HG03457 (cell line): ENCODE measurements at regions not wholly inside any gene's neighbourhood (a gene's known extent, or its start where the extent isn't known, plus 50 kb on each side); places are given as distances from the start of the nearest gene placed in this dataset.

Source experiments
- ATAC-seq: cut with Tn5 transposase; IDR thresholded peaks from one replicate; pipeline ENCODE4 v1.9.1; 2021; ENCODE audit warnings: moderate number of reproducible peaks; ENCODE audit not compliant: unreplicated experiment

DNA sequence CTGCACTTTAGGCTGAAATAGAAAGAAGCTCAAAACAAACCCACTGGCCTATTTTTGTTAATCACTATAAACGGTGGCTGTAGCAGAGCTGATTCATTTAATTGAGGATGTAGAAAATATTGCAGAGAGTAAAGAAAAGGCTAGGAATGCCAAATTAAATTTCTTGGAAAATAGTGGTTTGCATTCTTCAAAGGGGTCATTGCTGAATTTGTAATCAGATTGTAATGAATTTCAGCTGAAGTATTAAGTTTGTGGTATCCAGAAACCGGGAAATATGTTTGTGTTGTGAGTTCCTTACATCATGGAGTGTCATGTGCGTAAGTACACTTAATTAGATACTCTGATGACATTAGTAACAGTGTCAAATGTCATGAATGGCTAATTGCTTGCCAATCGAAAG, 203.0 kb downstream of the SAMD5 start:
- ATAC-seq = no peak

DNA sequence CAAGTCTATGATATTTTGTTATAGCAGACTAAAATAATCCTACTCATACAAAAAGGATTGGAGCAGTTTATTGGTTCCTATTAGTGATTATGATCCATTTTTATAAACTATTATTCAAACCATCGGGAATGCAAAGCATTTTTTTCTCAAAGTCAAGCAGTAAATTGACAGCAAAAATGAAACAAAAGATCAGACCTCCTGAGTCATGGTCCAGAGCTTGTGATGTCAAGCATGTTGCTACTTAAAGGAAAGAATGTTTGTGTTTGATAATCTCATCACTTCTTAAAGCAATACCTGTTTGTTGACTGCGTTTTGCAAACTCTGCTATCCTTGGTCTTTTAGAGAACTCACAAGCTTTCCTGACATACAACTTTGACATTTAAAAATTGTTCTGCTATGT, 204.4 kb downstream of the SAMD5 start:
- ATAC-seq = no peak

DNA sequence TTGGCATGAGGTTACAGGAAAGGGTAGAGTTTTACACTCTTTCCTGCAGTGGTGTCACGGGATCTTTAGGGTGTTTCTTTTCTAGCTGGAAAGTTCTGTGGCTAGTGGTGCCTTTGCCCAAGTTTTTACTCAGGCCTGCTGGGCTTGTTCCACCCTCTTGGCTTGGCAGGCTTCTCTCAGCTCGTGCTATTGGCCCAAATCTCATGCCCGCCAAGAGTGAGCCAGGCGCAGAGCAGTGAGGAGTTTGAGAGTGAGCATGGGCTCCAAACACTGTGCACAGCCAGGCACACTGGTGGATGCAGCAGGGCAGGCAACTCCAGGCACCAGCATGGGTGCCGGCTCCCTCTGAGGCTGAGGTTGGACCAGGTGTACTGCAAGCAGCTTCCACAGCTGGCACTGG, 206.5 kb downstream of the SAMD5 start:
- no peak for ATAC-seq

DNA sequence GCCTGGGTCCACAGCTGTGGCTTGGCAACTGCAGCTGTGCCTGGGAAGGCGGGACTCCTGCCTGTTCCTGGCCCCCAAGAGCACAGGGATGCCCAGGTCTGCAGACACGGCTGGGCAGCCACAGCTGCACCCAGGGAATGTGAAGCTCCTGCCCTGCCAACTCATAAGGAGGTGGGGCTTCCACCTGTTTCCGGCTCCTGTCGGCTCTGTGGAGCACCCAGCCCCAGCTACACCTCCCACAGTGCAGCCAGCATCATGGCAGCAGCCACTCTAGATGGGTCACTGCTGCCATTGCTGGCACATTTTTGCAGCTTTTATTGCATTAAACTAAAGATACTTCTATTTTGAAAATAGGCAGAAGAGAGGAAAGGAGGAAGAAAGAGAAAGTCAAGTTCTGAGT, 207.9 kb downstream of the SAMD5 start:
- ATAC-seq = no peak

DNA sequence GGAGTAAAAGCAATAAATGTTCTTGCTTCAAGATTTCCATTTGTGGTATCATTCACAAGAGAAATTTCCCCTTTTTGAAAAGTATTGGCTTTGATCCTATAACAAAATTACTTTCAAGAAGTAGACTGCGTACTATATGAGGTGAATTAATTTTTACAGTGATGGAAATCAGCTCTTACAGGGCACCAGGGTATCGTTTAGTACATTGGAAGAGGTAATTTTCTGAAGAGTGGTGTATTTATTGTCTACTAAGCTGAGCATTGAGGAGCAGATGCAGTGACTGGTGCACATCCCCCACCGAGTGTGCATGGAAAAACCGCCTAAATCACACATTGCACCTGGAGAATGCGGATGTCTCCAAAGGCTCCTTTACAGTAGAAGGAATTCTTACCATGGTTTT, 209.5 kb downstream of the SAMD5 start:
- no peak for ATAC-seq

DNA sequence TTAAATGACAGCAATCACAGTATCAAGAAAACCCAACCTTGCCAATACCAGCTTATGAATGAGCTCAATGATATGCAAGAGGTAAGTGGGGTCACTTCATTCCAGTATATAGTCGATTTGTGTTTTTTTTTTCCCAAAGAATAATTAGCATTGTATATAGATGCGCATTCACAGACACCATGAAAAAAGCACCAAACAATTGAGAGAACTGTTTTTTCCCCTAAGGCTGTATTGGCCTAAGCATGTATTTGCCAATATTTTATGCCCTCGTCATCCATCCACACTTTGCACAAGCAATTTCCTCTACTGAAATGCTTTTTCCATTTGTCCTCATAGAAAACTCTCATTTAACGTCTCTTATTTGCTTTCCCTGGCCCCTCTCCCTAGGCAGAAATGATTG, 213.7 kb downstream of the SAMD5 start:
- no peak for ATAC-seq

DNA sequence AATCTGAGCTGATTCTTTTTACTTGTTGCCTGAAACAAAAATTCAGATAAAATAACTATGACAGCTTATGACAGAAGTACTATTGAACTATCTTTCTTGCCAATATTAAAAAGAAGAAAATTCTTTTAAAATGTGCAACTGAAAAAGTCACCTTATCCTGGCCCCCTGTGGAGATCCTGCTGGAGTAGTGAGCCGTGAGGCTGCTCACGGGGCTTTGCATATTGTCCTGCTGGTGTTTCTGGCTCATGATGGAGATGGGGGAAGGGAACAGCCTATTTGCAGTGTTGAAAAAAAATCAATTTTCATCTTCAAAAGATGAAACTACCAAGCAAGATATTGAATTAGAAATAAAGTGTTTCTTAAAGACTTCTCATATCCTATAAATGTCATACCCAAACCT, 216.0 kb downstream of the SAMD5 start:
- no peak for ATAC-seq

DNA sequence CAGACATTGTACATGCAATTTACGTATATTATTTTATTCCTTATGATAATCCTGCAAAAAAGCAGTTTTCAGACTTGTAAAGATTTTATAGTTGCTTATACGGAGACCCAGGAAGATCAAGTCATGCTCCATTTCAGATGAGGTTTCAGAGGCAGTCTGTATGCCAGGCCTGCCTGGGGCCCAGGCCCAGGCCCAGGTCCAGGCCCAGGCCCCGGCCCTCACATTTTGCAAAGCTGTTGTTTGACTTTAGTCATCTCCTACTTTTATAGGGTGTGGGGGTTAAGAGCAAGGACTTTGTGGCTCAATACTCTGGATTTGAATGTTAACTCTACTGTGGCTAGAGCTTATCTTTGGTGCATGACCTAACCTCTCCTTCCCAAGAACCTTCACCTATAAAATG, 217.9 kb downstream of the SAMD5 start:
- no peak for ATAC-seq

DNA sequence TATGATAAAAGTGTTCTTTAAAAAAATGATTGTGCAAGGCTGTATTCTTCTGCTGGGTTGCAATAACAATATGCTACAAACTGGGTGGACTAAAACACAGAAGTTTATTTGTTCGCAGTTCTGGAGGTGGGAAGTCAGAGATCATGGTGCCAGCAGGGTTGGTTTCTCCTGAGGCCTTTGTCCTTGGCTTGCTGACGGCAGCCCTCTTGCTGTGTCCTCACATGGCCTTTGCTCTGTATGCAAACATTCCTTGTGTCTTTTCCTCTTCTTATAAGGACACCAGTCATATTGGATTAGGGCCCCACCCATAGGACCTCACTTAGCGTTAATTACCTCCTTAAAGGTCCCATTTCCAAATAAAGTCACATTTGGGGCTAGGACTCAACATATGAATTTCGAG, 220.4 kb downstream of the SAMD5 start:
- ATAC-seq = no peak

DNA sequence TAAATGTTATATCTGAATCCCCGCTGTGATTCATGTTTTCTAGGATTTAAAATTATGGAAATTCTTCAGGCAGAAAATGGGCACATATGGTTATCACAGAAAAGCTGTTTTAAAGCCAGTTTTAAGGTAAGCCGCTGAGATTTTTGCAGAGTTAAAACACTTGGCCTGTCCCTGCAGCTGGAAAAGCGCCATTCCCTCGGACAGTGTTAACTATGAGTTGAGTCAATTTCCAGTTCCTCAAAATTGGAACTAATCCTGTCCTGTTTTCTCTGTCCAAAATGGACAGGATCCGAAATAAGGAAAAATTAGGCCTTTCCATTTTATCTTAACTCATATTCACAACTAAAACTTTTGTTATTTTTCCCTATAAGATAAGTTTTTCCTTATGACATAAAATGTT, 225.2 kb downstream of the SAMD5 start:
- no peak for ATAC-seq

DNA sequence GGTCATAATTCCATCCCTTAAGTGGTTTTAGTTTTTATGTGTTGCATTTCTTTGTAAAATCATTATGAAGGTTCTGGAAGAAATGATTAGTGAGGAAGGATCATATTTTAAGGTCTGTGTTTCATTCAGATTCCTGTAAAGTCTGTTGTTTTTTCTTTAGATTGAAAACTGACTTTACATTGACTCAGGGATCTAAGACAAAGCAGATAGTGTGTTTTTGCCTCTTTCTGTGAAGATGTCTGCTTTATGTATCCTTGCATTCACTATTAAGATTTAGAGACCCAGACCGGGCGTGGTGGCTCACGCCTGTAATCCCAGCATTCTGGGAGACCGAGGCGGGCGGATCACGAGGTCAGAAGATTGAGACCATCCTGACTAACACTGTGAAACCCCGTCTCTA, 225.7 kb downstream of the SAMD5 start:
- no peak for ATAC-seq

DNA sequence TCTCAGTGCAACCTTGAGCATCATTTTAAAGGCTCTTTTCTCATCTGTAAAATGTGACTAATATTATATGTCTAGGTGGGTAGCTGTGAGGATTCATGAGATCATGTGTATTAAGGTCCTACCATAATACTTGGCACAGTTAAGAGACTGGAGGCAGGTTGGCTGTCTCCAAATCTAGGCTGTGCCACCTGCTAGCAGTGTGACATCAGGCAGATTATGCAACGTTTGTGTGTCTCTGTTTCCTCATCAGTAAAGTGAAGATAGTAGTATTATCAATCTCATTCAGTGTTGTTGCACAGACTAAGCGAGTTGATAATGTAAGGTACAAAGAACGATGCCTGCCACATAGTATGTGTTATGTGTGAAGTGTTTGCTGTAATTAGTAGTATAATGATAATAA, 227.4 kb downstream of the SAMD5 start:
- no peak for ATAC-seq

DNA sequence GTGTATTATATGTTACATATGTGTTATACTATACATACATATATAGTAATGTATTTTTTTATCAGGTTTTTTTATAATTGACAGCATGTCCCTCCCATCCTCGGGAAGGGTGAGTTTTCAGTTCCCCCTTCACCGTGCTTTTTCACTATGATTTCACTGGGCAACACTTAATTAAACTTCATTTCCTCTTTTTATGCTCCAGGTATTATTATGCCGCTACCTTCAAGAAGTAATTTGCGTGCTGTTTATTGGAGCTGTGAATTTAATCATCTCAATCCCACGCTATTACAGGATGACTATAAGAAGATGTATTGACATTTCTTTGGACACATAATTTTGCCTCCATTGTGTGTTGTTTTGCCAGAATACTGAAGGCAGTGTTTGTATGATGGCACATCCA, 228.6 kb downstream of the SAMD5 start:
- no peak for ATAC-seq

DNA sequence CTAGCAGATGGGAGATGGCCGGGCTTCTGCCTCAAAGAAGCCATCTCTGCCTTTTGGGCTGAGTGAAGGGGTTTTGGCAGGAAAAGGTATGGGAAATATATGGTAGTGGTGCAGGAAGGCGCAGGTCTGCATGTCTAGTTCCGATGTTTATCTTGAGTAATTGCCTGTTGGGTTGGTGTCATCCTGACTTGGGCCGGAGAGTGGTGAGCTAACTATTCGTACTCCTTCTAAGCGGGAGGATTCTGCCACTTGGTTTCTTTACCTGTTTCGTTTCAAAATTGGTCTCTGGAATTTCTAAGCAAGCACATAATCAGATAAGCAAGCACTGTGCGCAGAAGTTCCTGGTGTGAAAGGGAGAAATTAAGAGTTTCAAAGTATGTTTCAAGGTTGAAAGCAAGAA, 229.6 kb downstream of the SAMD5 start:
- ATAC-seq = no peak

DNA sequence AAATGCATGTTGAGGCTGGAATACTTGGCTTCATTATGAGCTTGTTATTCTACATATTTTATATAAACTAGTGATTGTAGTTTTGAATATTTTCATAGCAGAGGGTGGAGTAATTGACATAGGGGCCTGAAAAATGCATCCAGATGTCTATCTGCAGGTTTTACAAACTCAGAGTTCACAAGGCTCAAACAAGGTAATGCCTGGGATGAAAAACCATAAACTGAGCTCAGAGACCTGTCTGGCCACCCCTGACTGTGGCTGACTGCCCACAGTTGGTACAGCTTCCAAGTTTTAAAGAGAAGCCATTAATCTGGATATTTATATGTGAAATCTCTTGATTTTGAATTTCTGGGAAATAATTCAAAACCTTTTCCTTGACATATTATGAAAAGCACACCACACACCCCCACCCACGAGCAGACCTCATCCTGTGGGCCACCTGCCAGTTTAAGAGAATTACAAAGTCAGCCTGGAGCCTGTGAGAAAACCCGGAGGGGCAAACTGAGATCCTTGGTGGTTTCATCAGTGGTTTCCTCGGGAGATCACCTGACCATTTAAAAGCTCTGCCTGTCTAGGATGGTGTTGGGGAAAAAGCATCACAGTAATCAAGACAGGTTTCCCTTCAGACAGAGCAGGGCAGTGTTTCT, 230.1 kb downstream of the SAMD5 start:
- peak; percentile 93 for ATAC-seq

DNA sequence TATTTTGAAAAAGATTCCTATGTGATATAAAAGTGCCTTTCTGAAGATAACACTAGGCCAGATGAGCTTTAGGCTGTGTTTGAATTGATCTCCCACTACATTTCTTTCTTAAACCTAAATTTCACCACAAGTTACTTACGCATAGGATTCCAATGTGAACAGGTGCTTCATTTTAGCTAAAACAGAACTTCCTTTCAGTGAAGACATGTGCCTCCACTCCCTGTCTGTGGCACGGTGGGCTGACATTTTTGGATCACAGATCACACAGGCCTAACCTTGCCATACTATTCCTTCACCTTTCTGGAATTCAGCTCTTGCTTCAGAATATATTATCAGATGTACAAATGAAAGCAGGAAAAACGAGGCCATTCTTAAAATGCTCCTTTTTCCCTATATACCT, 231.8 kb downstream of the SAMD5 start:
- no peak for ATAC-seq

DNA sequence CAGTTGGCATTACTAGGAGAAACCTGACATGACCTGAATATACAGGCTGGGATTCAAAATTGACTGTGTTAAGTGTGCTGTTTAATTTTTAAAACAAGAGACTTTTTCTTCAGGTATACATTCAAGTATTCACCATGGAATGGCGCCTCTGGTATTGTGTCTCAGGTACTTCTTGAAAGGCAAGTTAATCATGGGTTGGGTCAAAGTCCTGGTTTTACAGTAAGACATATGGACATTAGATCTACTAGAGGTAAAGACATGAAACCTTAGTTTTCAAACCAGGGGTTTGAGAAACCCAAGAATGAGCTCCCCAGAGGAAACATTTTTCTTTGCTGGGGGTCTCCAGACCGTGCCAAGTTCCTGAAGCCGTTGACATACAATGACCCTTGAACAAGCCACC, 232.4 kb downstream of the SAMD5 start:
- no peak for ATAC-seq

DNA sequence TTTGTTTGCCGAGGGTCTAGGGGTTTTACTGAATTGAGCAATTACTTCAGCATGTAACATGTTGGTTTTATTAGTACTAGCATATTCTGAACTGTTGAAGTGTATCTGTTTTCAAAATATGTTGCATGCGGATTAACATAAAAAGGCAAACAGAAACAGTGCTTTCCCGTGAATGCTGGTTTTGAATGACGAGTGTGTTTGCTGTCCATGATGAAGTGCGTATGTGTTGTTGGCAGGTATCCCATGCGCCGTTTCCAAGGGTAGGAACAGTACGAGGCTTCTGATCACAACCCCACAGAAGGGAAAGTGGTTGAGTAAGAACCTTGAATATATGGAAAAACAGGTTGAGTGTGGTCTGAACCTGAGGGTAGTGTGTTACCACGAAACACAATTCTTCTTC, 232.9 kb downstream of the SAMD5 start:
- ATAC-seq = no peak

DNA sequence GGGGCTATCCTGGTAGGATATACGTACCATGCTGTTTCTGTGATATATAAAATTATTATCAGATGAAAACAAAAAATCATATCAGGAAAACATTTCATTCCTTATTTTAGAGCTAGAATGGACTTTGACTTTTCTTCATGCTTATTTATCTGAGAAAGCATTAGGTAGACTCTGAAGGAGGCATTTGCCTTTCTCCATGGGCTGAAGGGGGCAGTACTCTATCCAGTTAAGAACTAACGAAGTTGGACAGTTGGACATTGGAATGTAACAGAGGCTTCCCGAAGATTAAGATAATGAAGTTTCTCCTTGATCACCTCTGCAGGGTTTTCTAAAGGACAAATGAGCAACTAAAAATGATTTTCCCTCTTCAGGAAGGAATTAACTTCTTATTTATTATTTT, 233.9 kb downstream of the SAMD5 start:
- no peak for ATAC-seq

DNA sequence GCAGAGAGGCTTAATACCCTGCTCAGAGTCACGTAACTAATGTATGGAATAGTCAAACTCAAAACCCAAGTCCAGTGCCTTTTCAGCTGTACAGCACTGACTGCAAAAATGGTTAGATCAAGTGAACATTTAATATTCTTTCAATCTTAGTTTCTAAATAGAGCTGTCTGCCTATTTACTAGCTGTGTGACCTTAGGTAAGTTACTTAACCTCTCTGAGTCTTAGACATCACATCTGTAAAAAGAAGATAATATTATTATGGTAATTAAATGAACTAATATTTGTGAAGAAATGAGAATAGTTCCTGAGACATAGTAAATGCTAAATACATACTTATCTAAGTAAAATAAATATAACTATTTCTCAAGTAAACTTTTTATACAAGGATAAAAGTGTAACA, 235.5 kb downstream of the SAMD5 start:
- no peak for ATAC-seq

DNA sequence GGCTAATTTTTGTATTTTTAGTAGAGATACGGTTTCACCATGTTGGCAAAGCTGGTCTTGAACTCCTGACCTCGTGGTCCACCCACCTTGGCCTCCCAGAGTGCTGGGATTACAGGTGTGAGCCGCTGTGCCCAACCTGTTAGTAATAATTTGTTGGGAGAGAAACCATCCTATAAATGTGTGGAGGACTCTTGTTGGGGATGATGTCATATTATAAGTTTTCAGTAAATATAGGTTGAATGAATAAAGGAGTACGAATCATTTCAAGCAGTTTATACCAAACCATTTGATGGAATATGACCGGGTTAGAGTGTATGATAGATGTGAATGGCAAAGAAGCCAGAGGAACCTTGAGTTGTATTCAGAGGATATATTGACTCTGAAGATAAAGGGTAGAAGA, 240.8 kb downstream of the SAMD5 start:
- no peak for ATAC-seq

DNA sequence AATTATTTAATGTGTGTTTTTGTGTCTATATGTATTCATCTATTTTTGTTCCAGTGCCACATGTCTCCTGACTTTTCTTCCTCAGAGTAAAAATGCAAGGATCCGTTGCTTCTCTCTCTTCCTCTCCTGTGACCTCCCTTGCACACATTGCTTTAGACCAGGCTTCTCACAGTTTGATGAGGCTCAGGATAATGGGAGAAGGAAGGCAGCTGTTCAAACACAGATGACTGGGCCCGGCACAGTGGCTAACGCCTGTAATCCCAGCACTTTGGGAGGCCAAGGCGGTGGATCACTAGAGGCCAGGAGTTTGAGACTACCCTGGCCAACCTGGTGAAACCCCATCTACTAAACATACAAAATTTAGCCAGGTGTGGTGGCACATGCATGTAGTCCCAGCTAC, 241.9 kb downstream of the SAMD5 start:
- ATAC-seq = no peak

DNA sequence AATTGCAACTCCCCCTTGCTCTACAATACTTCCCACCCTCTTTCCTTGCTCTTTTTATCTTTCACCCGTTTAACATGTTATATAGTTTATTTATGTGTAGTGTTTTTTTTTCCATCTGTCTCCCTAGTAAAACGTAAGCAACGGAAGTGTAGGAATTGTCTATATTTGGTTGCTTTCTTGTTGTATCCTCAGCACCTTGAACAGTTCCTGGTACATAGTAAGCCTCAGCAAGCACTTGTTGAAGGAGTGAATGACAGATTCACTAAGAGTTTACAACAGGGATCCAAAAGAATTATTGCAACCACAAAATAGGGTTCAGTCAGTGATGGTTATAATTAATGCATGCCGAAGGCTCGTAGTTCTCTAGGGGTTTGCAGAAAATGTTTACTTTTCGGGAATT, 242.7 kb downstream of the SAMD5 start:
- no peak for ATAC-seq
